K562 (cell line): ENCODE measurements at regions not wholly inside any gene's neighbourhood (a gene's known extent, or its start where the extent isn't known, plus 50 kb on each side); places are given as distances from the start of the nearest gene placed in this dataset.

ENCODE experiments used
- EHMT2 ChIP-seq: fragments of 450-650 bp; IDR thresholded peaks from 2 replicates; pipeline ENCODE4 v1.6.1; 2018; ENCODE audit warnings: antibody characterized with exemption
- ZNF274 ChIP-seq: IDR thresholded peaks from 2 replicates; pipeline ENCODE4 v1.6.1; 2011; ENCODE audit warnings: low read depth, mild to moderate bottlenecking, low read length, moderate library complexity, borderline replicate concordance
- ZNF512 ChIP-seq: IDR thresholded peaks from 2 replicates; pipeline ENCODE4 v1.6.1; 2016; ENCODE audit warnings: missing genetic modification characterization, missing compliant biosample characterization
- ZNF589 ChIP-seq: fragments of 200-800 bp; sonication (Bioruptor generic); IDR thresholded peaks from 2 replicates; pipeline ENCODE4 v1.6.1; 2016; ENCODE audit warnings: low read depth, missing genetic modification characterization, missing compliant biosample characterization
- TF ChIP-seq, protein P1 (sequence below): sonication (generic); formaldehyde crosslinking; IDR thresholded peaks from 2 replicates; pipeline ENCODE4 v1.8.1; 2023; ENCODE audit warnings: missing genetic modification reagents, mild to moderate bottlenecking, borderline replicate concordance

DNA sequence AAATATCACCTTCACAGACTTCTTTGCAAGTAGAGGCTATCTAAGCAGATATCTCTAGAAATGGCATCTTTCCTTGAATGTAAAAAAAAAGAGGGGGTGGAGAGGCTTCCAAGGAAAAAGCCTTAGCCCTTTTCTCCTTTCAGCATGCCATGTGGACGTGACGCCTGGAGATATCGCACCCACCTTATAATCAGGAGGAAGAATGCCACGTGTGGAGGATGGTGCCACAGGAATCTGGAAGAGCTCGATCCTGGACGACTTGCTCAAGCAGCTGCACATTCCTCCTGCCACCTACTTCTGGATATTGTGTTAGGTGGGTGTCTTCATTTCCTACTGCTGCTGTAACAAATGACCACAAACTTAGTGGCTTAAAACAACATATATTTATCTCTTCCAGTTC lies 203.6 kb downstream of the NUAK1 start:
- TF ChIP-seq, protein P1, sequence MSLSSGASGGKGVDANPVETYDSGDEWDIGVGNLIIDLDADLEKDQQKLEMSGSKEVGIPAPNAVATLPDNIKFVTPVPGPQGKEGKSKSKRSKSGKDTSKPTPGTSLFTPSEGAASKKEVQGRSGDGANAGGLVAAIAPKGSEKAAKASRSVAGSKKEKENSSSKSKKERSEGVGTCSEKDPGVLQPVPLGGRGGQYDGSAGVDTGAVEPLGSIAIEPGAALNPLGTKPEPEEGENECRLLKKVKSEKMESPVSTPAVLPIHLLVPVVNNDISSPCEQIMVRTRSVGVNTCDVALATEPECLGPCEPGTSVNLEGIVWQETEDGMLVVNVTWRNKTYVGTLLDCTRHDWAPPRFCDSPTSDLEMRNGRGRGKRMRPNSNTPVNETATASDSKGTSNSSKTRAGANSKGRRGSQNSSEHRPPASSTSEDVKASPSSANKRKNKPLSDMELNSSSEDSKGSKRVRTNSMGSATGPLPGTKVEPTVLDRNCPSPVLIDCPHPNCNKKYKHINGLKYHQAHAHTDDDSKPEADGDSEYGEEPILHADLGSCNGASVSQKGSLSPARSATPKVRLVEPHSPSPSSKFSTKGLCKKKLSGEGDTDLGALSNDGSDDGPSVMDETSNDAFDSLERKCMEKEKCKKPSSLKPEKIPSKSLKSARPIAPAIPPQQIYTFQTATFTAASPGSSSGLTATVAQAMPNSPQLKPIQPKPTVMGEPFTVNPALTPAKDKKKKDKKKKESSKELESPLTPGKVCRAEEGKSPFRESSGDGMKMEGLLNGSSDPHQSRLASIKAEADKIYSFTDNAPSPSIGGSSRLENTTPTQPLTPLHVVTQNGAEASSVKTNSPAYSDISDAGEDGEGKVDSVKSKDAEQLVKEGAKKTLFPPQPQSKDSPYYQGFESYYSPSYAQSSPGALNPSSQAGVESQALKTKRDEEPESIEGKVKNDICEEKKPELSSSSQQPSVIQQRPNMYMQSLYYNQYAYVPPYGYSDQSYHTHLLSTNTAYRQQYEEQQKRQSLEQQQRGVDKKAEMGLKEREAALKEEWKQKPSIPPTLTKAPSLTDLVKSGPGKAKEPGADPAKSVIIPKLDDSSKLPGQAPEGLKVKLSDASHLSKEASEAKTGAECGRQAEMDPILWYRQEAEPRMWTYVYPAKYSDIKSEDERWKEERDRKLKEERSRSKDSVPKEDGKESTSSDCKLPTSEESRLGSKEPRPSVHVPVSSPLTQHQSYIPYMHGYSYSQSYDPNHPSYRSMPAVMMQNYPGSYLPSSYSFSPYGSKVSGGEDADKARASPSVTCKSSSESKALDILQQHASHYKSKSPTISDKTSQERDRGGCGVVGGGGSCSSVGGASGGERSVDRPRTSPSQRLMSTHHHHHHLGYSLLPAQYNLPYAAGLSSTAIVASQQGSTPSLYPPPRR (CRISPR knock-in tag), result no peak
- TF ChIP-seq ZNF274 (no peak), EHMT2 (no peak), ZNF512 (tag) (no peak), ZNF589 (CRISPR knock-in tag) (no peak)
